ENCODE measurements at regions not wholly inside any gene's neighbourhood (a gene's known extent, or its start where the extent isn't known, plus 50 kb on each side); places are given as distances from the start of the nearest gene placed in this dataset.
A peak's percentile ranks its signal among the peaks of the same experiment; 100 is the strongest.
"Not testable (repeated sequence)": the region's sequence is repeated elsewhere in the genome, so short reads cannot be mapped to it uniquely, and the experiment has no call there.

DNA sequence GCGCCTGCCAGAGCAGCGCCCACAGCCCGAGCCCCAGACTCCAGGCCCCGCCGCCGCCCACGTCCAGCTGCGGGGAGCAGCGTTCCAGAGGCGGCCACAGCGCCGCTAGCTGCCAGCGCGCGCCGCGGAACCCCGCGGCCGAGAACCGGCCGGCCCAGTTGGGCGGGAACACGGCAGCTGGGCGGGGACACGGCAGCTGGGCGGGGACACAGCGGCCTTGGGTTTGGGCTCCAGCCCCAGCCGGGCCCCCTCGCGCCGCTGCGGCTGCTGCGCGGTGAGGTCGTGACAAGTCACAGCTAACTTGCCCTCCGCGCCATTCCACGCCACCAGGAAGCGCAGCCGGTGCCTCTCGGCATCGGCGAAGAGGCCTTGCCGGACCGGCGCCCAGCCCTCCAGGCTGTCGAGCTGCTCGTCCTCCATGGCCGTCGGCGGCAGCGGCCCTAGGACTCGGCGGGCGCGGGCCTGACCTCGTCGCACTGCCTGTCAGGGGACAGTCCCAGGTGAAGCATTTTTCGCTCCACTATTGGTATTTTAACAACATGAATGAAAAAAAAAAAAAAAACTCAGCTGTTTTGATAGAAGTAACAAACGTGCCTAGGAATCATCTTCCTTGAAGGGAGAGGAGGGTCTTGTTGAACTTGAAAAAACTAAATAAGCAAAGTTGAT, 56.6 kb upstream of the GOLGA8N start:
- peak; percentile 51 for DNase-seq

DNA sequence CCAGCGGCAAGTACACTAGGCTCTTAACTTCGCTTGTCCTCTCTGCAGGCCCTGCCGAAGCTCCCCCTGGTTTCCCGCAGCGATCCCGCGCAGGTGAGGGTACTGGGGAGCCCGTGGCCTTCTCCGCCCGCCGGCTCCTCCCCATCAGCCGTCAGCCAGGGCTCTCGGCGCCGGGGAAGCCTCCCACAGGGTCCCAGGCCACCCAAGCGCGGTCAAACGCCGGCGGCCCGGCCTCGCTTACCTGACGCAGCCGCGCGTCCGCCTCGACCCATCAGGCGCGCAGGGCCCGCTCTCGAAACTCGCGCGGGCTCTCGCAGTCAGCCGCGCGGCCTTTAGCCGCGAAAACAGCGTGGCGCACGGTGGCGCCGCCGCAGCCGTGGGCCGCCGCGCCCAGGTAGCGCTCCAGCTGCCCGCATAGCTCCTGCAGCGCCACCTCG, 57.2 kb upstream of the GOLGA8N start:
- DNase-seq, result not testable (repeated sequence)

DNA sequence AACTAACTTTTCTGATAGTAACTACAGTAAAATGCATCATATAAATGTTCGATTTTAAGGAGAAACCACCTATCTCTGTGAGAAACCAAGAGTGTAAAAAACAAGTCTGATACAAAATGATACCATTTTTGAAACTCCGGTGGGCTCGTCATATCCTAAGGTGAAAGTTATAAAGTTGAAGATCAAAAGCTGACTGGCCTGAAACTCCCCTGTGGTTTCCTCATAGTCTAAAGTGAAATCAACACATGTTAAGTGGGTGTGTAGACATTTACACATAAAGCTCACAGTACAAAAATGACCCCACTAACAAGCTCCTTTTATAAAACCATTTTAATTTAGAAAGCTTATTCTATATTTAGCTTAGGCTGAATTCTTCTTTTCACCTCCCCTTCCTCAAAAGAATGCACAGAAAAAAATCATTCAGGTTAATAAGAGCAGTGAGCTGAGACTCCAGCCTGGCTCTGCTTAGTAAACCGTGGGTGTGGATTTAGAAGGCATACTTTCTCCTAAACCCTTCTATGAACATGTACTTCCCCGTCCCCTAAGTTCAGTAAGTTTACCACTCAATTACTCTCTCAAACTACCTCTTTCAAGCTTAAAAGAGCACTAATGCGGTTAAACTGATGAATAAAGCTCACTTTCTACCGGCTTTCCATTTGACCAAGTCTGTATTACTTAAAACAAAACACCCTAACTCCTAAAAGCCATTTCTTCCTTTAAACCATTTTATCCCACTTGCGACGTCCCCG, 57.9 kb upstream of the GOLGA8N start:
- DNase-seq, result not testable (repeated sequence)

DNA sequence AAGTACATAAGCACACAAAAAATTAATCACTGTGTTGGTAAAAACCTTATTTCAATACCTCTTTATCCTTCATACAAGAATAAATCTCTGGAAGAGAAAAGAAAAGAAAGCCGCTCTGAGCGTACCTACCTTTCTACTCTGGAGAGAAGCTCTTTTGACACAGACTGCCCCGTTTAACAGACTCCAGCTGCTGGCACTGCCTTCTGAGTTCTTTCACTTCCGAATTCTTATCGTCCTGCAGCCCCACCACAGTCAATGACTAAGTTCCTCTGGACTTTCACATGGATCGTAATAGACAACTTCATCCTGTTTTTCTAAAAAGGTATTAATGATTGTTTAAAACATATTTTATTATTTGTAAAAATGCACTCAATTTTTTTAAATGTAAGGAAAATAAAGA, 67.5 kb upstream of the GOLGA8O start:
- DNase-seq, result not testable (repeated sequence)

- not testable (repeated sequence) for DNase-seq
Observed at GRCh38 chr15:32522421-32522820, 67.0 kb upstream of the GOLGA8O start.

- DNase-seq, result not testable (repeated sequence)
Observed at GRCh38 chr15:32518976-32519375, 63.5 kb upstream of the GOLGA8O start.

DNA sequence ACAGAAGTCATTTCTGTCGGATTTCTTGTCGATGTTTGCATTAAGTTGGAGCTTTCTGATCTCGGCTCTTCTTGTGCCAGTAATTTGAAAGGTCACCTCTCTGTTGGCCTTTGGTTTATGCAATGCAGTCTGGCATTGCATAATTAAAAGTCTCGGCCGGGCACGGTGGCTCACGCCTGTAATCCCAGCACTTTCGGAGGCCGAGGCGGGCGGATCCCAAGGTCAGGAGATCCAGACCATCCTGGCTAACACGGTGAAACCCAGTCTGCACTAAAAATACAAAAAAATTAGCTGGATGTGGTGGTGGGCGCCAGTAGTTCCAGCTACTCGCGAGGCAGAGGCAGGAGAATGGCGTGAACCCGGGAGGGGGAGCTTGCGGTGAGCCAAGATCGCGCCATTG, 62.6 kb upstream of the GOLGA8O start:
- not testable (repeated sequence) for DNase-seq

DNA sequence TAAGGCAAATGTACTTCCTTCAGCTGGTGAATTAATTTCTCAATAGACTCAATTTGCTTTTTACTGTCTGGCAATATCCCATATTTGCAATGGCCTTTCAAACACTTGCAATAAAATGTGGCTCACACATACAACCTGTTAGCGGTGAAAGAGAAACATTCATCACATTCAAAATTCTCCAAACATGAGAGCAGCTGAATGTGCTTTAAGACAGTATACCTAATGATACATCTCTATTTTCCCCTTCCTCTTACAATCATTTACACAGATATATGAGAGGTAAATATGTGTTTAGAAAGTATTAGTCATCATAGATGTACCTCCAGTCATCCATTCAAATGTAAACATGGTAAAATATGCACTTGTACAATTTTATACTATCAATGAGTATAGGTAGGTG, 61.5 kb upstream of the GOLGA8O start:
- not testable (repeated sequence) for DNase-seq

- DNase-seq, result not testable (repeated sequence)
Observed at GRCh38 chr15:32513378-32513777, 57.9 kb upstream of the GOLGA8O start.

- not testable (repeated sequence) for DNase-seq
Observed at GRCh38 chr15:32510027-32510426, 54.6 kb upstream of the GOLGA8O start.

DNA sequence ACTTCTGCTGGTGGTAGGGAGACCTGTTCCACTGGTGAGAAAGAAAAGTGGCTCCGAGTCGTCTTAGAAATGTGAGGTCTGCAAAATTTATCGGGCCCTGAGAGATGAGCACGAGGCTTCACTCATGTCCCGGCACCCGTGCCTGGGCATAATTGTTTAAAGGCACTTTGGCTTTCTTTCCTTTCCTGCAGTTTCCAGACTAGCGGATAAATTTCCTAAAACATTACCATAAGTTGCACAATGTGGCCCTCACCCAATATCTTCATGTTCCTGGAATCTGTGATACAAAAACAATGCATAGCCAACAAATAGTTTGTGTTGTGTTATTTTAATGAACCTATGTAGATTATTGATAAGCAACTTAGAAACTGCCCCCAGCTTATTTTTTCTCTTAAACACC, 52.6 kb upstream of the GOLGA8O start:
- not testable (repeated sequence) for DNase-seq

- not testable (repeated sequence) for DNase-seq
Observed at GRCh38 chr15:32506787-32507186, 51.4 kb upstream of the GOLGA8O start.

DNA sequence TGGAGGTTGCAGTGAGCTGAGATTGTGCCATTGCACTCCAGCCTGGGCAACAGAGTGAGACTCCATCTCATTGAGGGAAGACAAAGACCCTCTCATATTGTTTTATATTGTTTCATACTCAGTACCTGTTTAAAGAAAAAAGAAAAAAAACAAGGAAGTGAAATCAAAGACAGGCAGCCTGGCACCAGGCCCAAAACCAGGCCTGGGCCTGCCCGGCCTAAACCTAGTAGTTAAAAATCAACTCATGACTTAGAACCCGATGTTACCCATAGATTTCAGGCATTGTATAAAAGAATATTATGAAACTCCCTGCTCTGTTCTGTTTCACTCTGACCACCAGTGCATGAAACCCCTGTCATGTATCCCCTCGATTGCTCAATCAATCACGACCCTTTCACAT, 50.2 kb upstream of the GOLGA8O start:
- not testable (repeated sequence) for DNase-seq
